DND-41 (cell line): ENCODE measurements at regions not wholly inside any gene's neighbourhood (a gene's known extent, or its start where the extent isn't known, plus 50 kb on each side); places are given as distances from the start of the nearest gene placed in this dataset.

Experiments used
- ATAC-seq: fragments of 200-7000 bp; cut with Tn5 transposase; 3 replicates; pipeline ENCODE4 v1.9.1; 2021; ENCODE audit warnings: low read depth; ENCODE audit not compliant: insufficient read depth
- DNase-seq: peaks from one replicate; pipeline ENCODE4 v3.0.0-alpha.2; 2020
- H2AFZ ChIP-seq: 2 replicates; pipeline ENCODE4 v1.6.0; 2012; ENCODE audit warnings: low read depth, low read length
- H3K27ac ChIP-seq: 2 replicates; pipeline ENCODE4 v1.5.1; 2012; ENCODE audit warnings: low read length, inconsistent platforms
- H3K27me3 ChIP-seq: fragments of 200-600 bp; sonication (generic); 2 replicates; pipeline ENCODE4 v1.6.0; 2012; ENCODE audit warnings: low read length, mild to moderate bottlenecking, inconsistent platforms; ENCODE audit not compliant: insufficient read depth, poor library complexity
- H3K36me3 ChIP-seq: 2 replicates; pipeline ENCODE4 v1.5.1; 2012; ENCODE audit warnings: low read length, inconsistent platforms; ENCODE audit not compliant: insufficient read depth
- H3K4me1 ChIP-seq: 2 replicates; pipeline ENCODE4 v1.5.1; 2012; ENCODE audit warnings: mild to moderate bottlenecking, low read length; ENCODE audit not compliant: insufficient read depth
- H3K4me2 ChIP-seq: 2 replicates; pipeline ENCODE4 v1.6.0; 2012; ENCODE audit warnings: mild to moderate bottlenecking, moderate library complexity, low read length, inconsistent platforms; ENCODE audit not compliant: insufficient read depth
- H3K4me3 ChIP-seq, 2 experiments: fragments of 200-600 bp in 1 of 2; shearing (Covaris generic) in 1 of 2; 2 replicates each; pipeline ENCODE4 v1.5.1; 2012 to 2016; ENCODE audit warnings: inconsistent platforms in 2 of 2, low read length in 2 of 2, mild to moderate bottlenecking in 2 of 2, low read depth in 1 of 2, moderate library complexity in 1 of 2
- H3K79me2 ChIP-seq: 2 replicates; pipeline ENCODE4 v1.6.0; 2012; ENCODE audit warnings: low read length, inconsistent platforms; ENCODE audit not compliant: insufficient read depth
- H3K9ac ChIP-seq: 2 replicates; pipeline ENCODE4 v1.6.0; 2012; ENCODE audit warnings: low read depth, mild to moderate bottlenecking, inconsistent platforms, low read length, moderate library complexity
- H3K9me3 ChIP-seq: 2 replicates; pipeline ENCODE4 v1.5.1; 2012; ENCODE audit warnings: low read length, moderate library complexity, mild to moderate bottlenecking, inconsistent platforms; ENCODE audit not compliant: insufficient read depth, severe bottlenecking
- H4K20me1 ChIP-seq: 2 replicates; pipeline ENCODE4 v1.6.0; 2012; ENCODE audit warnings: low read length; ENCODE audit not compliant: insufficient read depth
- EZH2 ChIP-seq: IDR thresholded peaks from 3 replicates; pipeline ENCODE4 v1.6.1; 2012; ENCODE audit warnings: borderline replicate concordance, low read depth, mild to moderate bottlenecking, moderate library complexity, low read length, inconsistent platforms; ENCODE audit not compliant: severe bottlenecking
- TF ChIP-seq, protein P1 (sequence below): IDR thresholded peaks from 2 replicates; pipeline ENCODE4 v1.5.1; 2012; ENCODE audit warnings: borderline replicate concordance, low read length, moderate library complexity, mild to moderate bottlenecking; ENCODE audit not compliant: poor library complexity, severe bottlenecking; ENCODE audit errors: extremely low read depth

DNA sequence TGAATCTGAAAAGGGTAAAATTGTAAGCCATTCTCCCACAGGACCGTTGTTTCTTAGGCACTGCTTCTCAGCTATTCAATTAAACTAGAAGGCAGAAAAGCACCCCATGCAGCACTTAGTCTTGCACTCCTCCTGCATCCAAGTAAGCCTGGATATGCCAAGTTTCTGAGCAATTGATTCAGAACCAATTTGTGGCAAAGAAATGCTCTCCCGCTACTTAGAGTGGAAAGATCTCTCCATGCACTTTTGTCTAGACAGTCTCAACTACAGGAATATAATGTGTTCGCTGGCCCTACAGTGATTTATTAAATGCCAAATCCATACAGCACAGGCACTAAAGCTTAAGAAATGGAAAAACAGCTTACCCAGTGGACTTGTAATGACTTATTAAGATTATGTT, 338.5 kb downstream of the HACE1 start:
- TF ChIP-seq, protein P1, sequence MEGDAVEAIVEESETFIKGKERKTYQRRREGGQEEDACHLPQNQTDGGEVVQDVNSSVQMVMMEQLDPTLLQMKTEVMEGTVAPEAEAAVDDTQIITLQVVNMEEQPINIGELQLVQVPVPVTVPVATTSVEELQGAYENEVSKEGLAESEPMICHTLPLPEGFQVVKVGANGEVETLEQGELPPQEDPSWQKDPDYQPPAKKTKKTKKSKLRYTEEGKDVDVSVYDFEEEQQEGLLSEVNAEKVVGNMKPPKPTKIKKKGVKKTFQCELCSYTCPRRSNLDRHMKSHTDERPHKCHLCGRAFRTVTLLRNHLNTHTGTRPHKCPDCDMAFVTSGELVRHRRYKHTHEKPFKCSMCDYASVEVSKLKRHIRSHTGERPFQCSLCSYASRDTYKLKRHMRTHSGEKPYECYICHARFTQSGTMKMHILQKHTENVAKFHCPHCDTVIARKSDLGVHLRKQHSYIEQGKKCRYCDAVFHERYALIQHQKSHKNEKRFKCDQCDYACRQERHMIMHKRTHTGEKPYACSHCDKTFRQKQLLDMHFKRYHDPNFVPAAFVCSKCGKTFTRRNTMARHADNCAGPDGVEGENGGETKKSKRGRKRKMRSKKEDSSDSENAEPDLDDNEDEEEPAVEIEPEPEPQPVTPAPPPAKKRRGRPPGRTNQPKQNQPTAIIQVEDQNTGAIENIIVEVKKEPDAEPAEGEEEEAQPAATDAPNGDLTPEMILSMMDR: no peak
- no peak for TF ChIP-seq EZH2
- Histone ChIP-seq H3K4me3 (no peak overlapping the region), H3K9ac (no peak overlapping the region), H3K36me3 (no peaks in the 10 kb centered on the region), H3K4me2 (no peak overlapping the region), H3K9me3 (no peaks in the 10 kb centered on the region), H3K79me2 (no peaks in the 10 kb centered on the region), H4K20me1 (no peaks in the 10 kb centered on the region), H2AFZ (no peak overlapping the region), H3K27me3 (peaks cover 6% of the 10 kb centered on the region), H3K4me1 (peaks cover 2% of the 10 kb centered on the region; the same call in 1 of the 2 replicates), H3K27ac (no peak overlapping the region)
- DNase-seq (no peak), ATAC-seq (no peak)

- H3K9me3 ChIP-seq: no peaks in the 10 kb centered on the region
- no peaks in the 10 kb centered on the region for H3K79me2 ChIP-seq
- no peak overlapping the region for H2AFZ ChIP-seq
- no peak overlapping the region for H3K27ac ChIP-seq
- H3K4me2 ChIP-seq: no peak overlapping the region
- no peak overlapping the region for H3K4me3 ChIP-seq
- TF ChIP-seq, protein P1: no peak
- TF ChIP-seq EZH2: no peak
- no peak overlapping the region for H3K9ac ChIP-seq
- H3K36me3 ChIP-seq: no peaks in the 10 kb centered on the region
- peaks cover 6% of the 10 kb centered on the region for H3K27me3 ChIP-seq
- no peak for DNase-seq
- H4K20me1 ChIP-seq: no peaks in the 10 kb centered on the region
- no peak for ATAC-seq
- H3K4me1 ChIP-seq: no peaks in the 10 kb centered on the region
These were observed 340.2 kb downstream of the HACE1 start for GRCh38 chr6:104519566-104519965.

GRCh38 chr6:104509355-104509754, 350.4 kb downstream of the HACE1 start:
- no peaks in the 10 kb centered on the region for H3K4me1 ChIP-seq
- DNase-seq (no peak), ATAC-seq (no peak)
- no peak overlapping the region for H3K27ac ChIP-seq
- no peak overlapping the region for H3K4me2 ChIP-seq
- no peaks in the 10 kb centered on the region for H4K20me1 ChIP-seq
- H3K36me3 ChIP-seq: no peaks in the 10 kb centered on the region
- H3K4me3 ChIP-seq: no peak overlapping the region
- TF ChIP-seq, protein P1: no peak
- TF ChIP-seq EZH2: no peak
- peaks cover 4% of the 10 kb centered on the region for H3K27me3 ChIP-seq
- no peaks in the 10 kb centered on the region for H3K79me2 ChIP-seq
- H2AFZ ChIP-seq: no peak overlapping the region
- no peak overlapping the region for H3K9ac ChIP-seq
- H3K9me3 ChIP-seq: no peaks in the 10 kb centered on the region

DNA sequence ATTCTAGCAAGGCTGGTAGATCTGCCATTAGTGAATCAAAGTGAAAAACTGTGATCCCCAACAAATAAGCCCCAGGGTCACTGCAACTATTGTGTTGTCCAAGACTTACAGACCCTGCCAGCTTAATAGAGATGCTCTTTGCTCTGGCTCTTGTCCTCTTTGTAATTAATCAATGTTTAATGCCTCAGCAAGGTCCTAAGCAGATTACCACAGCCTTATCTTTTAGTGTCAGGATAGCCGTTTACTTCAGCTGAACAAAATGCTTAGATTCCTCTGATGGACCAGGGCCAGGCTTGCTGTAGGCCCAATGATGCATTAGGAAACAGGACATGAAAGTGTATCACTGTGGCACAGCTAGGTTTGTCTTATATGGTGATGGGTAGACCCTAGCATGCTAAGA, 353.3 kb downstream of the HACE1 start:
- no peaks in the 10 kb centered on the region for H3K9me3 ChIP-seq
- no peaks in the 10 kb centered on the region for H4K20me1 ChIP-seq
- no peak overlapping the region for H2AFZ ChIP-seq
- no peaks in the 10 kb centered on the region for H3K36me3 ChIP-seq
- no peak for DNase-seq
- no peak for ATAC-seq
- no peak overlapping the region for H3K4me2 ChIP-seq
- no peak for TF ChIP-seq EZH2
- TF ChIP-seq, protein P1: no peak
- H3K27me3 ChIP-seq: peaks cover 4% of the 10 kb centered on the region
- H3K79me2 ChIP-seq: no peaks in the 10 kb centered on the region
- H3K27ac ChIP-seq: no peak overlapping the region
- H3K9ac ChIP-seq: no peak overlapping the region
- H3K4me1 ChIP-seq: no peaks in the 10 kb centered on the region
- H3K4me3 ChIP-seq: no peak overlapping the region
